ENCODE measurements at regions not wholly inside any gene's neighbourhood (a gene's known extent, or its start where the extent isn't known, plus 50 kb on each side); places are given as distances from the start of the nearest gene placed in this dataset.

DNA sequence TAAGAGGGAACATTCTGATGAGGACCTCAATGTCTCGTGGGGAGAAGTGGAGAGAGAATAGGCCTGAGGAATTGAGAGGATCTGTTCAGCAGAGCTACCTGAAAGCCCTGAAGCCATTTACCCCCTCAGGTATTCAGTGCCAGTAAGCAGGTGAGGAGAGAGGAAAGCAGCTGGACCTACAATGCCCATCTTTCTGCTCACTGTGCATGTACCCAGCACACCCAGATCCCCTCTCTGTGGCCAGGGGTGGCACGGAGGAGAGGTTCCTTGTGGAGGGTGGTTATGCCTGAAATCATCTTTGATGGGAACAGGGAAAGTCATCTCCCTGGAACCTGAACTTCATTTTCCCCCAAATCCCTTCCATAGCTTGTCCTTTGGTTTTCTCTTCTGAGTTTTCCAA, 277.8 kb upstream of the B3GAT1 start:
- Histone ChIP-seq H3K23ac (ENCODE audit: insufficient read length) (no peak overlapping the region), H3K14ac (ENCODE audit: insufficient read length) (no peak overlapping the region), H3K4me3 (ENCODE audit: extremely low read depth in 1 of 4, insufficient read depth in 2 of 4, low read depth in 3 of 4, low read length in 4 of 4) (no peak overlapping the region), H3K9me3 (ENCODE audit: insufficient read depth in 2 of 2, low read depth in 1 of 2, low read length in 1 of 2) (no peaks in the 10 kb centered on the region), H2AK5ac (ENCODE audit: low read depth, low read length) (no peak overlapping the region), H2BK20ac (ENCODE audit: low read length) (no peak overlapping the region), H2AFZ (ENCODE audit: low read length) (no peak overlapping the region), H3K4me1 (replicated peaks in 1 of 4; ENCODE audit: control insufficient read depth in 3 of 4, insufficient read depth in 4 of 4, low read length in 3 of 4) (peaks cover 0 to 3% (median 0%) of the 10 kb centered on the region in 4 experiments; a peak in 2 of 7 replicates), H3K56ac (replicated peaks; ENCODE audit: insufficient read length, low read depth, low read length) (no peak overlapping the region), H3K23me2 (ENCODE audit: low read depth, low read length) (no peaks in the 10 kb centered on the region; the same call in 1 of the 2 replicates), H3K36me3 (ENCODE audit: control insufficient read depth in 2 of 4, insufficient read depth in 4 of 4, low read length in 3 of 4) (no peaks in the 10 kb centered on the region), H3K4ac (replicated peaks; ENCODE audit: insufficient read length, low read depth, low read length) (no peak overlapping the region), H4K91ac (replicated peaks; ENCODE audit: insufficient read length, low read length) (no peak overlapping the region), H3K18ac (ENCODE audit: extremely low read depth, low read length) (no peak overlapping the region), H3K9ac (replicated peaks in 1 of 4; ENCODE audit: extremely low read depth in 1 of 4, low read depth in 3 of 4, low read length in 3 of 4) (no peak overlapping the region), H3K4me2 (ENCODE audit: insufficient read depth in 1 of 2, low read depth in 2 of 2, low read length in 2 of 2) (no peak overlapping the region), H4K5ac (ENCODE audit: insufficient read length, low read depth, low read length) (no peak overlapping the region), H3K27ac (ENCODE audit: low read depth, low read length) (no peak overlapping the region), H2BK120ac (replicated peaks; ENCODE audit: low read depth, low read length) (no peak overlapping the region), H3K79me1 (ENCODE audit: low read depth, low read length) (no peaks in the 10 kb centered on the region), H3K27me3 (replicated peaks in 1 of 4; ENCODE audit: control insufficient read depth in 3 of 4, extremely low read depth in 1 of 4, insufficient read depth in 3 of 4, low read length in 3 of 4) (no peaks in the 10 kb centered on the region), H2BK5ac (ENCODE audit: low read depth, low read length) (no peak overlapping the region), H4K20me1 (replicated peaks in 1 of 2; ENCODE audit: control insufficient read depth in 1 of 2, insufficient read depth in 2 of 2, low read length in 2 of 2) (no peaks in the 10 kb centered on the region), H4K8ac (ENCODE audit: extremely low read depth, insufficient read depth, low read length) (no peak overlapping the region), H3K79me2 (ENCODE audit: control insufficient read depth in 1 of 2, insufficient read depth in 2 of 2, low read length in 2 of 2) (no peaks in the 10 kb centered on the region), H2BK15ac (ENCODE audit: low read length) (no peak overlapping the region), H2BK12ac (ENCODE audit: low read depth, low read length) (no peak overlapping the region)
- POLR2A ChIA-PET (ENCODE audit: partially characterized antibody) = no interaction called here
- FAIRE-seq (no peak), DNase-seq (ENCODE audit: low read depth in 1 of 2, low spot score in 2 of 2) (no peak)
- 89% methylated on average over 2 of the region's 2 CpGs; no CpG with 5 or more reads in 1 of the 2 experiments for WGBS, 2 experiments (ENCODE audit: extremely low coverage in 1 of 2, insufficient coverage in 1 of 2, insufficient read length in 1 of 2, insufficient replicate concordance in 2 of 2, low coverage in 1 of 2, low lambda C conversion rate in 2 of 2, missing lambda C conversion rate in 1 of 2)
- CTCF ChIA-PET (ENCODE audit: partially characterized antibody) = interaction anchor here (1.6 kb wide), 1 partner anchor 303 kb away, joined by 3 read pairs; no protein-coding TSS in a partner anchor
- no peak for TF ChIP-seq SP1 (IDR thresholded peaks at IDR 0.05; ENCODE audit: low read depth, low read length)
